ENCODE measurements at regions not wholly inside any gene's neighbourhood (a gene's known extent, or its start where the extent isn't known, plus 50 kb on each side); places are given as distances from the start of the nearest gene placed in this dataset.
"Not testable (repeated sequence)": the region's sequence is repeated elsewhere in the genome, so short reads cannot be mapped to it uniquely, and the experiment has no call there.

GRCh38 chr1:181172082-181172481, 83.6 kb downstream of the IER5 start:
- no peak for DNase-seq

GRCh38 chr1:181173761-181174447, 85.4 kb downstream of the IER5 start:
- no peak for DNase-seq

GRCh38 chr1:181174861-181175260, 86.4 kb downstream of the IER5 start:
- DNase-seq: no peak

- DNase-seq: no peak
These were observed 86.9 kb downstream of the IER5 start for GRCh38 chr1:181175356-181175910.

- DNase-seq: no peak
These were observed 87.5 kb downstream of the IER5 start for GRCh38 chr1:181175955-181176354.

GRCh38 chr1:181178241-181178879, 89.9 kb downstream of the IER5 start:
- no peak for DNase-seq

GRCh38 chr1:181179279-181179986, 90.9 kb downstream of the IER5 start:
- no peak for DNase-seq

GRCh38 chr1:181179987-181180365, 91.5 kb downstream of the IER5 start:
- peak in 2 of 5 experiments; percentile 26 to 78 for DNase-seq

GRCh38 chr1:181180407-181181031, 92.0 kb downstream of the IER5 start:
- DNase-seq: no peak

- DNase-seq: no peak
These were observed 93.5 kb downstream of the IER5 start for GRCh38 chr1:181181792-181182585.

GRCh38 chr1:181184621-181185020, 96.1 kb downstream of the IER5 start:
- DNase-seq: no peak

GRCh38 chr1:181185461-181185860, 97.0 kb downstream of the IER5 start:
- no peak for DNase-seq

- DNase-seq: not testable (repeated sequence)
These were observed 97.6 kb downstream of the IER5 start for GRCh38 chr1:181186133-181186532.

GRCh38 chr1:181187337-181188126, 99.0 kb downstream of the IER5 start:
- DNase-seq: no peak

- no peak for DNase-seq
These were observed 100.7 kb downstream of the IER5 start for GRCh38 chr1:181189245-181189644.

- DNase-seq: peak; percentile 29 to 69 (median 60)
These were observed 101.3 kb downstream of the IER5 start for GRCh38 chr1:181189691-181190363.

GRCh38 chr1:181190364-181191035, 102.0 kb downstream of the IER5 start:
- DNase-seq: no peak

GRCh38 chr1:181191494-181192040, 103.1 kb downstream of the IER5 start:
- no peak for DNase-seq

GRCh38 chr1:181192316-181192715, 103.8 kb downstream of the IER5 start:
- no peak for DNase-seq

- no peak for DNase-seq
These were observed 114.6 kb downstream of the IER5 start for GRCh38 chr1:181202986-181203555.
